ENCODE measurements at regions not wholly inside any gene's neighbourhood (a gene's known extent, or its start where the extent isn't known, plus 50 kb on each side); places are given as distances from the start of the nearest gene placed in this dataset.
"Not testable (repeated sequence)": the region's sequence is repeated elsewhere in the genome, so short reads cannot be mapped to it uniquely, and the experiment has no call there.

DNA sequence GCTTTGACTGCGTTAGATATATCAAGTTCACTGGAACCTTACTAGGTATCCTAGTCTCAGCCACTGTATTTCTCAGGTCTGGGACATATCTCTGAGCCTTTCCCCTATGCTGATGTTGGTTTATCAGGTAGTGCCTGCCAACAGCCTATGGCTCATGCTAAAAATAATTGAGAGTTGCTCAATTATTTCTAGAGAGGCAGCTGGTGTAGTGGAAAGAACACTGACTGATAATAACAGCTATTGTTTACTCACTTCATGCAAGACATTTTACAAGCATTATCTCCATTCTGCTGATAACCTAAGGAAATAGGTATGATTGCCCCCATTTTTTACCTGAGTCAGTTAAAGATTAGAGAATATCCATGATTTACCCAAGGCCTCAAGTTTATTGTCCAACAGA lies 231.4 kb downstream of the LRRN1 start:
- DNase-seq: no peak

DNA sequence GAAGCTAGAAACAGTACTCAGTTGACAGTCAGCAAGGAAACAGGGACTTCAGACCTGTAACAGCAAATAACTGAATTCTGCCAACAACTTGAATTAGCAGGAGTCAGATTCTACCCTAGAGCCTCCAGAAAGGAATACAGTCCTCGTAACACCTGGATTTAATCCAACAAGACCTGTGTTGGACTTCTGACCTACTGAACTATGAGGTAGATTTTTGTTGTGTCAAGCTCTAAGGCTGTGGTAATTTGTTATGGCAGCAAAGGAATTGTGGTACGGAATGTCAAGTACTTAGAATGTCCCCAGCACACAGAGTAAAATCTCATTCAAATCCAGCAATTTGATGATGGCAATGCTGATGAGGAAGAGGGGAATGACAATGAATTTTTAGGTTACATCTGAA lies 234.1 kb downstream of the LRRN1 start:
- no peak for DNase-seq

DNA sequence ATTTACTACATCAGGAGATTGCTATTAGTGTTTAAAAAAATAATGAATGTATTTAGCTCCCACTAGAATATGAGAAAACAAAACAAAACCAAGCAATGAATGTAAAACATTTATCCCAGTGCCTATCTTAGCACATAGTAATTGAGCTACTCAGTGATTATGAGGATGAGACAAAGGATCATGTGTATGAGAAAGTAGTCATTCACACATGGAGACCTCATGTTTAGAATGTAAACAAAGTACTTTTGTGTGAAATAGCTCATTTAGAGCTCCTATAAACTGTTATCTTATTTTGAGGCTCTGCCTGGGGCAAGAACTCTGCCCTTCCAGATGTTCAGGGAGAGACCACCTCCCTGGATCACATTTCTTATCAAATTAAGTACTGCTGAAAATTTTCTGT lies 236.8 kb downstream of the LRRN1 start:
- no peak for DNase-seq

DNA sequence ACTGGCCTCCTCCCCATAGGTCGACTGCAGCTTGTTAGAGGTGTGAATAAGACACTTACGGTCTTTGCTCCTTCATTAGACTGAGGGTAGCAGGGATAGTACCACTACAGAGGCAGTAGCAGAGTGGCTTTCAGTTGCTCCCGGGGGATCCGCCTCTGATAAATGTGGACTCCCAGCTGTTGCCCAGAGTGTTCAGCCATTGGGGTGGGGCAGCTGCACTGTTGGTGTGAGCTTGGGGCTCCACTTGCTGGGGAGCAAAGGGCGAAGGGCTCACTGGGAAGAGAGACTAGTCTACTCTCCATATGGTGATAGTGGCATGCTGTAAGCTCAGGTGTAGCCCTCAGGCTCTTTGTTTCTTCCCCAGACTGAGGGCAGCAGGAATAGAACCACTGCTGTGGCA lies 239.1 kb downstream of the LRRN1 start:
- no peak for DNase-seq

DNA sequence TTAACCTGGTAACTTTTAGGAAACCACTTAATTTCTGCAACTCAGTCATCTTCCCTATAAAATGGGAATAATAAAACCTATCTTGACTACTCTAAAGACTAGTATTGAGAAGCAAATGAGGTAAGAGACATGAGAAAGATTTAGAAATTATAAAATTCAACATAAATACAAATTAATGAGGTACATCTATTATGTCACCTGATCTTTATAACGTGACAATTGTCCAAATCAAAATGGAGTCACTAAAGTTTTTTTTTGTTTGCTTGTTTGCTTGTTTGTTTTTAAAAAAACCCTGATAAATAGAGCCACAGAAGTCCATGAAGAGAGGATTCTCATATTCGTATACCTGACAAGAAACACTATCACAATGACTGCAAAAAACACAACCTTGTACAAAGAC lies 242.8 kb downstream of the LRRN1 start:
- no peak for DNase-seq

DNA sequence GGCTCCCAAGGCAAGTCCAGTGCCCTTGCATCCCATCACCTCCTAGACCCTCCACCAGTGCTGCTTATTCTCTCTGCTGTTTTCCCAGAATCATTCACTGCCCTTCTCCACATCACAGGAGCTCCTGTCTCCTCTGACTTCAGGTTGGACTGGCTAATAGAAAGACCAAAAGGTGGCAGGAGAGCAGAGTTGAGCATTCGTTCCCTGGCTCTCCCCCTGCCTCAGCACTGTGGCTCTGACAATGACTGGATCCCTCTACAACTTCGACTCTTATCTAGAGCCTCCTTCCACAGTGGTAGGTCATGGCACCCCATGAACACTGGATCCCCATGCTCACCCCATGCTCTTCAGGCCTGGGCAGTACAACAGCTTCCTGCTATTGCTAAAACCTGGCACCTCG lies 243.6 kb downstream of the LRRN1 start:
- DNase-seq: no peak

DNA sequence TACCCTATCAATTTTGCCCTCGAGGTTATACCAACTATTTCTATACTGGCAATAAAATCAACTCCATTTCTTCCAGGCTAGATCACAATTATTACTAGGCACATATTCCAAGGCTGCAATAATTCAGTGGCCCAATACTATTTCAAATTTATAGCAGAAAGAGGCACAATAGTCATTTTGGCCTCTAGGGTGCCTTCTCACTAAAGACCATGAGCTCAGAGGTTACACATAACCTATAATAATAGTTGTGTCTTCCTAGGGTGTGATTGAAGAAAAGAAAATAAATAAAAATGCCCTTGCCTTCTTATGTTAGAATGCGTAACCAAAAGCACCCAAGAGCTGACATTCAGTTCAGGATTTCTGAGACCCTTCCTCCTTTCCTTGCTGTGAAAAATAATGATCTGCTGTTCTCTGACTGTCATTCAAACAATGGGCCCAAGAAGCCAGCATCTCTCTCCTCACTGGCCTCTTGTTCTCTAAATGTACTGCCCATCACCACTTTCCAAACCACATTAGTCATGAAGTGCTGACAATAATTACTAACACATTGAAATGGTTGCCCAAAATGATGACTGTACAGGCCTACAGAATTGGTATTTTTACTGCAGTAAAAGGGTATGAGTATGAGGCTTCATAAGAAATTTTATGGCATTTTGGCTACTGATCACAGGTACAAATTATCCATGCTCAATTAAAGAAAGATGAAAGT lies 244.8 kb downstream of the LRRN1 start:
- DNase-seq: peak; percentile 82

DNA sequence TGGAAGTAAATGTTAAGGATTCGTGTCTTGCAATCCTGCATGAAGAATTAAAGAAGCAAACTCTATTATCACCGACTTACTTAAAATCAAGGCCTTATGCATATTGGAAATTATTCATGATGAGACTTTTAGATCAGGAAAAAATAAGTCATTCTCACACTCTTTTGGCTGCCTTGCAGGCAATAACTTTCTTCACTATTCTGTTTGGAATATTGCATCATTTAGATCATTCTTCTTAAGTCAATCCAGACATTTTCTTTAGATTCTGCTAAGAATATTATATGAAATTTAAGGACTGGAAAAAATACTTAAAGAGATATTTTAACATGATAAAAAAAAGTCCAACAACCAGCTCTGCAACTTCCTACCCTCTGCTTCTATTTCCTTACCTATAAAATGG lies 245.4 kb downstream of the LRRN1 start:
- DNase-seq: no peak

DNA sequence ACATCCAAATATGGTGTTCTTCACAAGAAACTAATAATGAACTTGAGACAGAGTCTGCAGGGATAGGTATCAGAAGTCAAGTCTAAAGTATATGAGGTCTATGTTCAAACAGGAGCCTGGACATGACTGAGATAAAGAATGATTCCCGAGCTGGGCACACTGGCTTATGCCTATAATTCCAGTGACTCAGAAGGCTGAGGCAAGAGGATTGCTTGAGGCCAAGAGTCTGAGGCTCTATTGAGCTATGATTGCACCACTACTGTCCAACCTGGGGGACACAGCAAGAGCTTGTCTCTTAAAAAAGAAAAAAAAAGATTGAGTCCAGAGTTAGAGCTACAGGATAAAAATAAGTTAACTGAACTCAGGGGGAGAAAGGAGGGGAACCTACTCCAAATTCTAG lies 246.5 kb downstream of the LRRN1 start:
- peak; percentile 5 for DNase-seq

DNA sequence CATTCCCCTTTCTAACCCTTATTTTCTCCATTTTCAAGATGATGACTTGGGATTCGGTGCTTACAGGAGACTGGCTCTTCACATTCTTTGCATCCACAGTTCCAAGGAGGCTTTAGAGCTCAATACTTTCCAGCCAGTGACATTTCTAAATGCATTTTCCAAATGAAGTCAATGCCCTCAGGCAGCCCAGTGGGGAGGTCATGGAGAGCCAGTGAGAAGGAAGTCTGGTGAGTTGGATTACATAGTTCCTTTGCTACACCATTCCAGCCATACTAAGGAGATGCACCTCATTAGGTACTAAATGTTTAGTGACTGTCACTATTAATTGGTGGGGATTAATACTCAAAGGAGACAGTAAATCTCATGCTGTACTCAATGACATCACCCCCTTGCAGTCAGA lies 248.1 kb downstream of the LRRN1 start:
- DNase-seq: no peak

DNA sequence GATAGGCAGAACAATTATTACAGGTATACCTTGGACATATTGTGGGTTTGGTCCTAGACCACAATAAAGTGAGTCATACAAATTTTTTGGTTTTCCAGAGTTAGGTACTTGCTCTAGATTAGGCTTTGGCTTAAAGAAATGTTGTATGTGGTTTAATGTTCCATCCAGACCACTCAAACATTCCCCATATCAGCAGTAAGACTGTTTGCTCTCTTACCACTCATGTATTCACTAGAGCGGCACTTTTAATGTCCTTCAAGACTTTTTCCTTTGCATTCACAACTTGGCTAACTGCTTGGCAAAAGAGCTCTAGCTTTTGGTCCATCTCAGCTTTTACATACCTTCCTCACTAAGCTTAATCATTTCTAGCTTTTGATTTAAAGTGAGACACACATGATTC lies 250.5 kb upstream of the SETMAR start:
- no peak for DNase-seq

DNA sequence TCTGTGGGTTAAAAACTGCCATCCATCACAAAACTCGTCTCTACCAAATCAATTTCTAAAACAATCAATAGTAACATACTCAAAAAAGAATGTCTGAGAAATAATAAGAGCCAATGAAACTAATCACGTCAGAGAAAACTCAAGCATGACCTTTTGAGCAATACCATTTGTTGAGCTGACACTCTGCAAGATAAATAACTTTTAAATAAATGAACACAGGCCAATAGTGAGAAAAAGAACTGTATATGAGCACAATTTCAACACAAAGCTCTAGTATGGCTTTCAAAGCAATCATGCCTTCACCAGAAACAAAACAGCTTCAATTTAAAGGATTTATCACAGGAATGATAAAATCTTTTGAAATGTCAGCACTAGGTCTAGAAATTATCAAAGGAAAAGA lies 249.2 kb upstream of the SETMAR start:
- DNase-seq: no peak

DNA sequence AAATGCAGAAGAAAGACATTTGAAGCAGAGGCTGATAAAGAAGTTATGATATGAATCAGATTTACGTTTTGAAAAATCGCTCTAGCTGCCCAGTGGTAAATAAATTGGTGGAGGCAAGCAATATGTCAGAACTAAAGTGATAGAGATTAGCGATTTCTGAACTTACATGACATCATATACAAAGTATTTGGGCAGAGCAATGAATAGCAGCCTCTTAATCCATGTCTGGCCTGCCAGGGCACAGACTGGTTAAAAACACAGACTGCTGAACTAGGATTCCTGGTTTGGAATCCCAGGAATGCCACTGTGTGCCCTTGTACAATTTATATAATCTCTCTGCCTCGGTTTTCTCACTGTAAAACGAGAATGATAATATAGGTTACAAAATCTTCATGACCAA lies 243.1 kb upstream of the SETMAR start:
- peak; percentile 51 for DNase-seq

DNA sequence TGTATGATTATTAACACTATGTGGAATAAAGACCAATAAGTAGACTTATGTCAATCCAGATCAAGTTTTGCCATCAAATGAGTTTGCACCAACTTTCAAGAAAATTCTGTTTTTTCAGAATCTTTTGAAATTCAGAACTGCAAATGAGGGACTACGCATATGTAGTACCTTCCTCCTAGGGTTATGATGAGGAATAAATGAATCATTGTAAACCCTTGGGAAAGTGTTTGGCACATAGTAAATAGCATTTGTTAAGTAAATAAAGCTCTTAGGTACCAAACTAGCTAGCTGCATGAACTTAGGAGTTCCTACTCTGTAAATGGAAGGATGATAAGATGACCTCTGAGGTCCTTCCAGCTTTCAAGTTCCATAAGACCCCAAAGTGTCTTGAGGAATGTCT lies 242.6 kb upstream of the SETMAR start:
- no peak for DNase-seq

DNA sequence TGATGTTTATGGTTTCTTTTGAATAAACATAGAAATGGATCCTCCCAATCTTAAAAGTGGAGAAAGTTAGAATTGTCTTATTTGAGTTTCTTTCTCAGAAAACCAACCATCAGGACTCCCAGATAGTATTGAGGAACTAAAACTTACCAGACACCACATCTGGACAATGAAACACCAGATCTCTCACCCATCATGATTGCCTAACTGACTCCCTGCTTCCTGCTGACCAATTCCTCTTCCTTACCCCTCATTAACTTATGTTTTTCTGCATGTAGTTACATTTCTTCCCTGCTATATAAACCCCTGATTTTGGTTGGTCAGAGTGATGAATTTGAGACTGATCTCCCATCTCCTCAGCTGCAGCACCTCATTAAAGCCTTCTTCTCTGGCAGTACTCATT lies 242.0 kb upstream of the SETMAR start:
- no peak for DNase-seq

DNA sequence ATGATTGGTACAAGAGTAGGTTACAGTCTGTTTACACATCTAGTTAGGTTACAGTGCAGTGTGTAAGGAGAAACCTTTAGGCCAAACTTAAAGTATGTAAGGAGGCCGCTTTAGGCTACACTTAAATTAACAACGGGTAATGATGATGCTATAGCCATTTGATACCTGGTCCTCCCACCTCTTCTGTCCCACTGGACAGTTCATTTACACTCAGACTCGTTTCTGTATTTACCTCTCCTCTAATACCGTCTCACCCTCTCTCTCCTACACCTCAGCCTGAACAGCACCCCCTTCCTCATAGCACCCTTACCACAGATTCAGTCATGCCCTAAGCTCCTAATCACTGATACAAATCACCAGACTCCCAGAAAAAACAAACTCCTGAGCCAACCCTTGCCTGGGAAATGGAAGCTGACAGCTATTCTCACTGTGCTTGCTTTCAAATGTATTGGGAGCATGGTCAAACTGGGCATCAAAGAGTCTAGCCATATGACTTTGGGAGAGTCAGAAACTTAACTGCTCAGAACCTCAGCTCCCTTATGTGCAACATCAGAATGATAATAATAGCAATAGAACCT lies 241.3 kb upstream of the SETMAR start:
- DNase-seq: no peak

DNA sequence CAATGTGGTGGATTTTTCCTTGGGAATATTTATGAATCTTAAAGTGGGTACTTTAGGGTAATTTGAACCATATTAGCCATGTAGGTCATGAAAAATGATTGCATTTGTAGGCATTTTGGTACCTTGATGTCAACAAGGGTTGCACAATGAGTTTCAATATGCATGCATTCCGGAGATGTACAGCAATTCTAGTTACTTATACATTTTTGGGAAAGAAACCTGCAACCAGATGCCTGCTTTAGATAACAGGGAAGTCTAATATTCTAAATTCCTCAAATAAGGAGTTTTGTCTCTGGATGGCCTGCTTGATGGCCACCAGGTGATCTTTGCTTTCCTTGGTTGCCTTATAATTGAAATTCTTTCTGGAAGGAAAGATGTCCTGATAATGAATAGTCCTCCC lies 240.5 kb upstream of the SETMAR start:
- DNase-seq: no peak

DNA sequence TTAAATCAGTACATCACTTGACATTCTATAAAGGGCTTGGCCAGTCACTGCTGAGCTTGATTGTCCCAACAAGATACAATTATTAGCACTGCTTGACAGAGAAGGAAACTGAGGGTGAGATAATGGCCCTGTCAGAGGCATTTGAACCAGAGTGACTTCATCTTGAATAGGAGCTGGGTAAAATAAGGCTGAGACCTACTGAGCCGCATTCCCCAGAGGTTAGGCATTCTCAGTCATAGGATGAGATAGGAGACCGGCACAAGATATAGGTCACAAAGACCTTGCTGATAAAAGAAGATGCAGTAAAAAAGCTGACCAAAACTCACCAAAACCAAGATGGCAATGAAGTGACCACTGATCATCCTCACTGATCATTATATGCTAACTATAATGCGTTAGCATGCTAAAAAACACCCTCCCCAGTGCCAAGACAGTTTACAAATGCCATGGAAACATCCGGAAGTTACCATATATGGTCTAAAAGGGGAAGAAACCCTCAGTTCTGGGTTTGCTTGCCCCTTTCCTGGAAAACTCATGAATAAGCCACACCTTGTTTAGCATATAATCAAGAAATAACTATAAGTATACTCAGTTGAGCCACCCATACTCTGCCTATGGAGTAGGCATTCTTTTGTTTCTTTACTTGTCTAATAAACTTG lies 239.1 kb upstream of the SETMAR start:
- no peak for DNase-seq

DNA sequence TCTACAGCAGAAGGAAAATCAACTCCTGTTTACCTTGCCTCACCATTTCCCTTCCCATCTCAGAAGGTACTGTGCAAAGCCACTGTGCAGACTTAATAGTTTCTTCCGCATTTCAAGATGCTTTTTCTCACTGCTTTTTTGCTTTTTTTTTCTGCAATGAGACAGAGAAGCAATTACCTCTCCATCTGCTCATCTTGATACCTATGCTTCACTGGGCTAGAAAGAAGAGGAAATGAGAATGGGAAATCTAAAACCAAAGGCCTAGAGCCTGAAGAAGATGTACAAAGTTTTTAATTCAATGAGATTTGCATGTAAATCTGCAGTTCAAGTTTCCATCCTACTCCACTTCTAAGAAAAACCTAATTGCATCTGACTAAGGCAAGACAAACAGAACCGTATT lies 238.1 kb upstream of the SETMAR start:
- DNase-seq: no peak

DNA sequence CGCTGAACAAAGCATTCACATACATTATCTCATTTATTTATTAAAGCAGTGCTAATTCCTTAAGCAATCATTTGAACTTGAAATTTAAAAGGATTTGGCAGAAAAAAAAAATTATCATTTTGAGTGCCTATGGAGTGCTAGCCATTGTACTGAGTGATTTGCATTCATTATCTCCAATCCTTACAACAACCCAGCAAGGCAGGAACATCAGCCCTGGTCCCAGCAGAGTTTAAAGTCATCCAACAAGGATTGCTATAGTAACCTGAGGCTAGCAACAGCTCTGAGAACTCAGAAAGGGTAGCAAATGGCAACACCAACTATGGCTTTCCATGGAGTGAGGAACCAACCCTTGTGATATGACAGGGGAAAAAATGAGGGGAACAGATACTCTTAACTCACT lies 237.6 kb upstream of the SETMAR start:
- no peak for DNase-seq

DNA sequence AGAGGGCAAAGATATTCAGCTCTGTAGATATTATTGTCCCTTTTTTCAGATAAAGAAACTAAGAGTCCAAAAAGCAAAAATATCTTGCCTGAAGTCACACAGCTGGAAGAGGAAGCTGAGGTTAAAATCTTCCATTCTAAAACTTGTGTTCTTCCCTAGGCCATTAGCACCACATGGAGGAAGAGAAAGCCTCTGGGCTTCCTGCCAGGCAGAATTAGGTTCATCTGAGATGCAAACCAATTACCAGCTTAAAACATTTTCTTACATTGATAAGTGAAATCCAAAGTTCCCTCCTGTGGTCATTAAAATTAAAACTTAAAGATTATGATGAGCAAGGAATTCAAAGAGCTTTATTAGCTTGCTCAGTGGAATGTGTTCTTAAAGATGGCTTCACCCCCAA lies 235.3 kb upstream of the SETMAR start:
- no peak for DNase-seq

DNA sequence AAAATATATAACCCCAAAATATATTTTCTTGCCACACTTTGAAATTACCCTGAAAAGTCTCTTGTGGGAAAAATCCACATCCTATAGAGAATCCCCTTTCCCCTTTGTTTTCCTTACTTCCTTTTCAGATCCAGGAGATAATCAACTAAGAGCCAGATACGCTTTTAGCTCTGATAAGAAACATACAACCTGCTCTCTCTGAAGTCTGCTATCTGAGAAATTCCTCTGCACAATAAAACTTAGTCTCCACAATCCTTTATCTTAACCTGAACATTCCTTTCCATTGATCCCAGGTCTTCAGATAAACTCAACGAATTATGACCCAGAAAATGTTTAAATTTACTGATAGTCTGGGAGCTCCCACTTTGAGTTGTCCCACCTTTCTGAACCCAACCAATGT lies 233.4 kb upstream of the SETMAR start:
- DNase-seq: no peak

DNA sequence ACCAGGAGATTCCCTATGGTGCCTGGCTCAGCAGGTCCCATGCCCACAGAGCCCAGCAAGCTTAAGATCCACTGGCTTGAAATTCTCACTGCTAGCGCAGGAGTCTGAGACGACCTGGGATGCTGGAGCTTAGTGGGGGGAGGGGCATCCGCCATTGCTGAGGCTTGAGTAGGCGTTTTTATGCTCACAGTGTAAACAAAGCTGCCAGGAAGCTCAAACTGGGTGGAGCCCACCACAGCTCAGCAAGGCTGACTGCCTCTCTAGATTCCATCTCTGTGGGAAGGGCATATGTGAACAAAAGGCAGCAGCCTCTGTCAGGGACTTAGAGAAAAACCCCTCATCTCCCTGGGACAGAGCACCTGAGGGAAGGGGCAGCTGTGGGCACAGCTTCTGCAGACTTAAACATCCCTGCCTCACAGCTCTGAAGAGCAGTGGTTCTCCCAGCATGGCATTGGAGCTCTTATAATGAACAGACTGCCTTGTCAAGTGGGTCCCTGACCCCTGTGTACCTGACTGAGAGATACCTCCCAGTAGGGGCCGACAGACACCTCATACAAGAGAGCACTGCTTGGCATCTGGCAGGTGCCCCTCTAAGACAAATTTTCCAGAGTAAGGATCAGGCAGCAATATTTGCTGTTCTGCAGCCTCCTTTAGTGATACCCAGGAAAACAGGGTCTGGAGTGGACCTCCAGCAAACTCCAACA lies 231.5 kb upstream of the SETMAR start:
- DNase-seq: no peak

DNA sequence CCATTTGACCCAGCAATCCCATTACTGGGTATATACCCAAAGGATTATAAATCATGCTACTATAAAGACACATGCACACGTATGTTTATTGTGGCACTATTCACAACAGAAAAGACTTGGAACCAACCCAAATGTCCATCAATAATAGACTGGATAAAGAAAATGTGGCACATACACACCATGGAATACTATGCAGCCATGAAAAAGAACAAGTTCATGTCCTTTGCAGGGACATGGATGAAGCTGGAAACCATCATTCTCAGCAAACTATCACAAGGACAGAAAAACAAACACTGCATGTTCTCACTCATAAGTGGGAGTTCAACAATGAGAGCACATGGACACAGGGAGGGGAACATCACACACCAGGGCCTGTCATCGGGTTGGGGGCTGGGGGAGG lies 225.9 kb upstream of the SETMAR start:
- DNase-seq: not testable (repeated sequence)
